HG03159 (cell line): ENCODE measurements at regions not wholly inside any gene's neighbourhood (a gene's known extent, or its start where the extent isn't known, plus 50 kb on each side); places are given as distances from the start of the nearest gene placed in this dataset.
"Not testable (repeated sequence)": the region's sequence is repeated elsewhere in the genome, so short reads cannot be mapped to it uniquely, and the experiment has no call there.

ENCODE experiments used
- ATAC-seq: cut with Tn5 transposase; IDR thresholded peaks from one replicate; pipeline ENCODE4 v1.9.1; 2021; ENCODE audit warnings: mild to moderate bottlenecking, moderate library complexity; ENCODE audit not compliant: unreplicated experiment

- ATAC-seq: not testable (repeated sequence)
These were observed 93.2 kb upstream of the RPH3AL start, which contains the start of gene RFLNB for GRCh38 chr17:445839-446238. RFLNB (minus strand) TSS chr17:445939.

GRCh38 chr17:444879-445454, 92.4 kb upstream of the RPH3AL start:
- ATAC-seq: no peak

GRCh38 chr17:443109-443508, 90.5 kb upstream of the RPH3AL start:
- ATAC-seq: no peak

GRCh38 chr17:441155-441950, 88.7 kb upstream of the RPH3AL start:
- no peak for ATAC-seq

GRCh38 chr17:438191-438590, 85.6 kb upstream of the RPH3AL start:
- no peak for ATAC-seq

- no peak for ATAC-seq
These were observed 84.9 kb upstream of the RPH3AL start for GRCh38 chr17:437545-437944.

GRCh38 chr17:436571-436970, 84.0 kb upstream of the RPH3AL start:
- no peak for ATAC-seq

- ATAC-seq: not testable (repeated sequence)
These were observed 79.9 kb upstream of the RPH3AL start for GRCh38 chr17:432471-432870.

GRCh38 chr17:431494-431893, 78.9 kb upstream of the RPH3AL start:
- no peak for ATAC-seq

GRCh38 chr17:429589-429988, 77.0 kb upstream of the RPH3AL start:
- ATAC-seq: no peak

- no peak for ATAC-seq
These were observed 75.8 kb upstream of the RPH3AL start for GRCh38 chr17:428414-428813.

GRCh38 chr17:427891-428290, 75.3 kb upstream of the RPH3AL start:
- no peak for ATAC-seq

GRCh38 chr17:427327-427726, 74.7 kb upstream of the RPH3AL start:
- ATAC-seq: no peak

- no peak for ATAC-seq
These were observed 69.8 kb upstream of the RPH3AL start for GRCh38 chr17:422196-422930.

- ATAC-seq: no peak
These were observed 68.0 kb upstream of the RPH3AL start for GRCh38 chr17:420479-421175.

- no peak for ATAC-seq
These were observed 66.6 kb upstream of the RPH3AL start for GRCh38 chr17:419073-419735.

GRCh38 chr17:418421-418751, 65.8 kb upstream of the RPH3AL start:
- ATAC-seq: no peak

- no peak for ATAC-seq
These were observed 65.2 kb upstream of the RPH3AL start for GRCh38 chr17:417691-418420.

GRCh38 chr17:416293-417206, 63.9 kb upstream of the RPH3AL start:
- no peak for ATAC-seq
